Stimulated activated CD8-positive, alpha-beta memory T cell treated with anti-CD3 and anti-CD28 coated beads, Interleukin-2, amount 100 ng/mL, for 1 hour (primary cell): ENCODE measurements at regions not wholly inside any gene's neighbourhood (a gene's known extent, or its start where the extent isn't known, plus 50 kb on each side); places are given as distances from the start of the nearest gene placed in this dataset.

Experiments
- DNase-seq, 2 donors: peaks; one replicate each; pipeline ENCODE4 v3.0.0-alpha.2; 2020; ENCODE audit warnings: low read depth in 2 of 2

GRCh38 chr15:88382482-88382983, 84.7 kb downstream of the MRPL46 start:
- DNase-seq = no peak

- DNase-seq = no peak
These were observed 89.0 kb downstream of the MRPL46 start for GRCh38 chr15:88378188-88378637.

GRCh38 chr15:88377509-88377908, 89.7 kb downstream of the MRPL46 start:
- no peak for DNase-seq

- no peak for DNase-seq
These were observed 90.5 kb downstream of the MRPL46 start for GRCh38 chr15:88376574-88377174.

GRCh38 chr15:88375234-88375927, 91.8 kb downstream of the MRPL46 start:
- no peak for DNase-seq

- no peak for DNase-seq
These were observed 102.1 kb downstream of the MRPL46 start for GRCh38 chr15:88365124-88365523.

GRCh38 chr15:88348579-88349230, 92.2 kb upstream of the NTRK3 start:
- DNase-seq = no peak

GRCh38 chr15:88345962-88346361, 89.4 kb upstream of the NTRK3 start:
- no peak for DNase-seq

GRCh38 chr15:88344786-88345185, 88.2 kb upstream of the NTRK3 start:
- DNase-seq = no peak

- no peak for DNase-seq
These were observed 86.1 kb upstream of the NTRK3 start for GRCh38 chr15:88342666-88343065.

- DNase-seq = no peak
These were observed 85.1 kb upstream of the NTRK3 start for GRCh38 chr15:88341653-88342052.

GRCh38 chr15:88341006-88341405, 84.5 kb upstream of the NTRK3 start:
- DNase-seq = no peak

- no peak for DNase-seq
These were observed 81.5 kb upstream of the NTRK3 start for GRCh38 chr15:88337993-88338392.

GRCh38 chr15:88335074-88335473, 78.5 kb upstream of the NTRK3 start:
- DNase-seq = no peak

- no peak for DNase-seq
These were observed 77.9 kb upstream of the NTRK3 start for GRCh38 chr15:88334436-88334835.

GRCh38 chr15:88331291-88331690, 74.8 kb upstream of the NTRK3 start:
- peak in 1 of 2 donors; percentile 3 for DNase-seq

- DNase-seq = no peak
These were observed 70.4 kb upstream of the NTRK3 start for GRCh38 chr15:88326924-88327323.

- no peak for DNase-seq
These were observed 68.2 kb upstream of the NTRK3 start for GRCh38 chr15:88324741-88325065.

- DNase-seq = no peak
These were observed 67.6 kb upstream of the NTRK3 start for GRCh38 chr15:88323976-88324740.

GRCh38 chr15:88323468-88323867, 66.9 kb upstream of the NTRK3 start:
- DNase-seq = no peak

GRCh38 chr15:88322461-88322860, 65.9 kb upstream of the NTRK3 start:
- no peak for DNase-seq

- no peak for DNase-seq
These were observed 64.7 kb upstream of the NTRK3 start for GRCh38 chr15:88321271-88321670.
